Fibroblast of villous mesenchyme (primary cell): ENCODE measurements at regions not wholly inside any gene's neighbourhood (a gene's known extent, or its start where the extent isn't known, plus 50 kb on each side); places are given as distances from the start of the nearest gene placed in this dataset.

Experiments used
- DNase-seq: peaks from one replicate; pipeline ENCODE4 v3.0.0-alpha.2; 2010; ENCODE audit warnings: low read depth
- H3K4me3 ChIP-seq: 2 replicates; pipeline ENCODE4 v1.5.1; 2011; ENCODE audit warnings: low read depth, mild to moderate bottlenecking, low read length
- TF ChIP-seq, protein P1 (sequence below): IDR thresholded peaks from 2 replicates; pipeline ENCODE4 v1.5.1; 2012; ENCODE audit warnings: low read depth, mild to moderate bottlenecking, low read length; ENCODE audit not compliant: insufficient read depth

DNA sequence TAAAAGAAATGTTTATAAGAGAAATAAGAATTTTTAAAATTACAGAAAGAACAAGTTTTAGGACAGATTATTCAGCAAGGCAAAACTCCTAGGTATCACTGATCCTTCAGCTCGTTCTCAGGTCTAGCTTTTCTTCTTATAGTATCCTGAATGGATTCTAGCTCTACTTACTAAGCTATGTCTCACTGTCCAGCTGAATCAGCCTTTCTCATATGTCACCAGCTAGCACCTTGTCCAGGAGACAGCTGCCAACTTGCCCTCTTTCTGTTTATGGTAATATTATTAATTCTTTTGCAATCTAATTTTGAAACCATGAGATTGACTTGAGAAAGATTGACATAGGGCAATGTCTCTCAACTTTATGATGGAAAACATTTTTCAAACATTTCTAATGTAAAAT, 159.9 kb downstream of the LYPLAL1 start:
- no peak overlapping the region for H3K4me3 ChIP-seq
- TF ChIP-seq, protein P1, sequence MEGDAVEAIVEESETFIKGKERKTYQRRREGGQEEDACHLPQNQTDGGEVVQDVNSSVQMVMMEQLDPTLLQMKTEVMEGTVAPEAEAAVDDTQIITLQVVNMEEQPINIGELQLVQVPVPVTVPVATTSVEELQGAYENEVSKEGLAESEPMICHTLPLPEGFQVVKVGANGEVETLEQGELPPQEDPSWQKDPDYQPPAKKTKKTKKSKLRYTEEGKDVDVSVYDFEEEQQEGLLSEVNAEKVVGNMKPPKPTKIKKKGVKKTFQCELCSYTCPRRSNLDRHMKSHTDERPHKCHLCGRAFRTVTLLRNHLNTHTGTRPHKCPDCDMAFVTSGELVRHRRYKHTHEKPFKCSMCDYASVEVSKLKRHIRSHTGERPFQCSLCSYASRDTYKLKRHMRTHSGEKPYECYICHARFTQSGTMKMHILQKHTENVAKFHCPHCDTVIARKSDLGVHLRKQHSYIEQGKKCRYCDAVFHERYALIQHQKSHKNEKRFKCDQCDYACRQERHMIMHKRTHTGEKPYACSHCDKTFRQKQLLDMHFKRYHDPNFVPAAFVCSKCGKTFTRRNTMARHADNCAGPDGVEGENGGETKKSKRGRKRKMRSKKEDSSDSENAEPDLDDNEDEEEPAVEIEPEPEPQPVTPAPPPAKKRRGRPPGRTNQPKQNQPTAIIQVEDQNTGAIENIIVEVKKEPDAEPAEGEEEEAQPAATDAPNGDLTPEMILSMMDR: no peak
- DNase-seq: no peak

DNA sequence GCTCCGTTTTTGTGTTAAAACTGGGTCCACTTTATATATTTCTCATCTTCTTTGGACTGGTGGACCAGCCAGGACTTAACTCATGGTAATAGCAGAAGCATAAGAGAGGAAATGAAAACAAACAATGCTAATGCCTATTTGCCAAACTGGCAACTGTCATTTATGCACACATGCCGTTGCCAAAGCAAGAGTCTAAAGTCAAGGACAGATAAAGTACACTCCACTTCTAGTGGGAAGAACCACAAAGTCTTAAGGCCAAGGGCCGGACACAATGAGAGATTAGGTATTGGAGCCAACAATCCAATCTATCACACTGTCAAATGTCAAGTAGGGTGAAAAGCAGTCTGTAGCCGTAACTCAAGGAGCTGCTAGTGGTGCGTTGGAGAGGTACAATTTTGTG, 157.7 kb downstream of the LYPLAL1 start:
- no peak for DNase-seq
- TF ChIP-seq, protein P1: no peak
- H3K4me3 ChIP-seq: no peak overlapping the region

DNA sequence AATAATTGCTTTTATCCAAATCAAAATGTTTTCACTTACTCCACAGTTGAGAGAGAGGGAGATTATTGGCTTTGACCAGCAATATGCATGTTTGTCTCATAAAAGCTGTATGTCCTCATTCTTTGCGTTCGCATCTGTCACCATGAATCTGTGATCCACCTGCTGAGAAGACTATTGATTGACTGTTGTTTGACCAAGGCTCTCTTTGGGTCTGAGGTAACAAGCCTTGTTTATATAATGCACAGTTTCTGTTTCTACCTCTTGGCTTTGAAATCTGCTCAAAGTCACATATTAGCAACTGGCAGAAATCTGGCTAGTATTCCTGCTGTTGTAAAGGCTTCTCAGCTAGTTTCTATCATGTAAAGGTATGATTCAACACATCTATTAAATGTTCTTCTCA, 157.0 kb downstream of the LYPLAL1 start:
- H3K4me3 ChIP-seq: no peak overlapping the region
- DNase-seq: no peak
- TF ChIP-seq, protein P1: no peak

DNA sequence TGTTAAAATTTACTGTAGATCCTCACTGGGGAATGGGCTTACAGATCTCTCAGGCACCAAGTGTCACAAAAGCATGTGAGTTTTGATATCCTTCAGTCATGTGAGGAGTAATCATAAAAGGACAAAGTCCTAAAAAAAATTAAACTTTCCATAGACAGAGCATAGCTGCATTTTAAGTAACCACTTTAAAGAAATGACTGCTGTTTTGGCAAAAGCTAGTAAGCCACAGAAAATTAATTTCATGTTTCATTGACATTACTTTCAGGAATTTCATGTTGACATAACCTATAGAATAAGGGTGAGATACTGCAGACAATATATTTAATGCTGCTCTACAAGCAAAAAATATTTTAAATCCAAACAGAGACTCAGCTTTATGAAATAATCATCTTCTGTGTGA, 156.3 kb downstream of the LYPLAL1 start:
- TF ChIP-seq, protein P1: no peak
- no peak for DNase-seq

DNA sequence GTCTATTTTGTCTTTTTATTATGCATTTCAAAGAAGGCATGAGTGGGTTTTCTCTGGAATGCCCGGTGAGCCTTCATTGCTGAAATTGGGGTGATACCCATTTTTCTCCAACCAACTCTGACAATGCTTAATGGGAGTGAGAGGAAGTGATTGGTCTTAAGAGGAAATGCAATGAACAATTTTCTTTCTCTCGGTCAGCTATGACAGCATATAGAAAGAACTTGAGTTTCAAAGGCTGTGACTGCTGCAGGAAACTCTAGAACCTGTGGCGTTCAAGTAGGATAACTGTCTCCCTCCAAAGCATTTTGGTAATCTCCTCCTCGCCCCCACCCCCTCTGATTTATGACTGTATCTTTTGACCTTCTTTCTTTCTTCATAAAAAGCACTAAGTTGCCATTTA, 155.9 kb downstream of the LYPLAL1 start:
- TF ChIP-seq, protein P1: no peak
- DNase-seq: no peak

More for the DNA sequence above, 156.3 kb downstream of the LYPLAL1 start:
- no peak overlapping the region for H3K4me3 ChIP-seq

DNA sequence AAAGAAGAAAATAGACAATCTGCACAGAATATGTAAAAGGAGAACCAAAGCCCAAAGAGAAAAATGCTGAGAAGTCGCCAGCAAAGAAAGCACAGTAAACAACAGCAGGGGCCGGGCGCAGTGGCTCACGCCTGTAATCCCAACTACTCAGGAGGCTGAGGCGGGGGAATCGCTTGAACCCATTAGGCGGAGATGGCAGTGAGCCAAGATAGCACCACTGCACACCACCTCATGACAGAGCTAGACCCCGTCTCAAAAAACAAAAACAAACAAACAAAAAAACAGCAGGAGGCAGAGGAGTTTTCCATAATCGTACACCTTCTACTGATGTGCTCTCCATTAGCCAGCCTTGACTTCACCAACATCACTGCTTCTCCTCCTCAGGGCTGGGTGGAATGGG, 153.2 kb downstream of the LYPLAL1 start:
- H3K4me3 ChIP-seq: no peak overlapping the region
- no peak for DNase-seq
- TF ChIP-seq, protein P1: no peak

More for the DNA sequence above, 155.9 kb downstream of the LYPLAL1 start:
- H3K4me3 ChIP-seq: no peak overlapping the region

DNA sequence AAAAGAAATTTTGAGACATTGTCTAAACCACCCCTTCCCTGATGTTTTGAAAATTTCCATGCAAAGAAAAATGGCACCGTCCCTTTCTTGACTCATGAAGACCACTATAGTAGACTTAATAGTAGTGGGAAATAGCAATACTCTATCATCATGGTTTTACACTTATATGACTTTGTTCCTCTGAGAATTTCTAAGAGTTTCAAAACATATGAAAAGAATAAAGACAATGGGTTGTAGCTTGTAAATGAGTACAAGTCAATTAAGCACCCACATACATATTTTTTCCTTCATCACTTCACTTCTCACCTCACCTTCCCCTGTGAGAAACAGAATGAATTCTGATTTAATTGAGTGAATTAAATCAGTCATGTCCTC, 151.7 kb downstream of the LYPLAL1 start:
- TF ChIP-seq, protein P1: no peak
- DNase-seq: no peak

More for the DNA sequence above, 151.7 kb downstream of the LYPLAL1 start:
- no peak overlapping the region for H3K4me3 ChIP-seq
